Stomach (tissue), 4 donors: ENCODE measurements at regions not wholly inside any gene's neighbourhood (a gene's known extent, or its start where the extent isn't known, plus 50 kb on each side); places are given as distances from the start of the nearest gene placed in this dataset.

Source experiments
- CTCF ChIP-seq, 7 experiments: fragments of 450-650 bp in 4 of 7; fragments of 200-600 bp in 3 of 7; sonication (generic) in 3 of 7; IDR thresholded peaks; one replicate each; pipeline ENCODE4 v1.5.1; 2016 to 2019; ENCODE audit warnings: antibody characterized with exemption in 7 of 7, control low read depth in 2 of 7, mild to moderate bottlenecking in 1 of 7
- EP300 ChIP-seq: sonication (generic); formaldehyde crosslinking; IDR thresholded peaks from one replicate; pipeline ENCODE4 v1.6.1; 2017; ENCODE audit warnings: antibody characterized with exemption
- POLR2A ChIP-seq, 4 donors: fragments of 450-650 bp; IDR thresholded peaks; one replicate each; pipeline ENCODE4 v1.6.1; 2016; ENCODE audit warnings: antibody characterized with exemption in 4 of 4, control low read depth in 2 of 4, mild to moderate bottlenecking in 1 of 4, moderate library complexity in 1 of 4
- POLR2AphosphoS5 ChIP-seq, 3 donors: sonication (generic); formaldehyde crosslinking; IDR thresholded peaks; one replicate each; pipeline ENCODE4 v1.6.1; 2016; ENCODE audit warnings: antibody characterized with exemption in 3 of 3

DNA sequence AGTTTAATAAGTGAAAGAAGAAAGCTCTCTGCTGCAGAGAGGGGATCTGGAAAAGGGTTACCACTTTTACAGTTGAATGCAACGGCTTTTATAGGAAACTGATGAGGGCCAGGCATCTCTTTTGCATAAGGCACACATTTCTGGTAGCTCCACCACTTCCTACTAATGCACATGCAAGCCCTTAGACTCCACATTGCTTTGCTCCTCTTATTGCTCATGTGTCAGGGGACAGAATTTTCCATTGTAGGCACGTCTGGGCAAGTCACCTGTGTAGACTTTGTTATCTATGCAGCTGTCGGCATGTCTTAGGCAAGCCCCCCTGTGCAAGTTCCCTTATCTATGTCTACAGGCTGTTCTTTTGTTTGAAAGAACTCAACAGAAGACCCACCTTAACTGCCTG, 294.6 kb upstream of the STS start:
- TF ChIP-seq CTCF (IDR thresholded peaks at IDR 0.05) (no peak), EP300 (no peak), POLR2A (IDR thresholded peaks at IDR 0.05) (no peak), POLR2AphosphoS5 (IDR thresholded peaks at IDR 0.05) (no peak)
